H1 (cell line): ENCODE measurements at regions not wholly inside any gene's neighbourhood (a gene's known extent, or its start where the extent isn't known, plus 50 kb on each side); places are given as distances from the start of the nearest gene placed in this dataset.
"Not testable (repeated sequence)": the region's sequence is repeated elsewhere in the genome, so short reads cannot be mapped to it uniquely, and the experiment has no call there.

Experiments used
- CTCF ChIA-PET: fragments of 300-600 bp; sonication (Branson Sonifier 250); formaldehyde crosslinking; loops from one replicate; lab custom pipeline; 2021; ENCODE audit not compliant: partially characterized antibody; lab: Charles Lee
- POLR2A ChIA-PET: fragments of 300-600 bp; sonication (Branson Sonifier 250); formaldehyde crosslinking; loops from one replicate; lab custom pipeline; 2021; ENCODE audit warnings: inconsistent platforms; ENCODE audit not compliant: partially characterized antibody; lab: Charles Lee
- DNase-seq, 2 experiments: peaks; one replicate each; pipeline versions ENCODE4 v3.0.0 to v3.0.0-alpha.2; 2010 to 2022; ENCODE audit warnings: low spot score in 2 of 2, low read depth in 1 of 2, mixed read lengths in 1 of 2
- FAIRE-seq: peaks from 2 replicates; lab custom pipeline; 2011; peaks lifted over from hg19 to GRCh38; lab: Jason Lieb, UNC
- H2AFZ ChIP-seq: 2 replicates; pipeline ENCODE4 v1.8.1; 2012; ENCODE audit warnings: low read length, inconsistent platforms
- H2AK5ac ChIP-seq: 2 replicates; pipeline ENCODE4 v1.6.1; 2013; ENCODE audit warnings: low read depth, low read length
- H2BK120ac ChIP-seq: replicated peaks from 2 replicates; pipeline ENCODE3; 2013; ENCODE audit warnings: low read depth, low read length, inconsistent platforms
- H2BK12ac ChIP-seq: 2 replicates; pipeline ENCODE4 v1.6.1; 2013; ENCODE audit warnings: low read depth, low read length
- H2BK15ac ChIP-seq: 2 replicates; pipeline ENCODE4 v1.6.1; 2013; ENCODE audit warnings: low read length
- H2BK20ac ChIP-seq: 2 replicates; pipeline ENCODE4 v1.6.1; 2013; ENCODE audit warnings: low read length
- H2BK5ac ChIP-seq: 2 replicates; pipeline ENCODE4 v1.6.1; 2013; ENCODE audit warnings: low read depth, low read length
- H3K14ac ChIP-seq: 2 replicates; pipeline ENCODE4 v1.6.1; 2013; ENCODE audit warnings: inconsistent platforms; ENCODE audit not compliant: insufficient read length
- H3K18ac ChIP-seq: 2 replicates; pipeline ENCODE4 v1.6.1; 2013; ENCODE audit warnings: low read length; ENCODE audit errors: extremely low read depth
- H3K23ac ChIP-seq: 2 replicates; pipeline ENCODE4 v1.6.1; 2013; ENCODE audit warnings: inconsistent platforms; ENCODE audit not compliant: insufficient read length
- H3K23me2 ChIP-seq: 2 replicates; pipeline ENCODE4 v1.6.1; 2013; ENCODE audit warnings: low read depth, low read length
- H3K27ac ChIP-seq: 2 replicates; pipeline ENCODE4 v1.6.1; 2011; ENCODE audit warnings: low read depth, low read length, inconsistent platforms
- H3K27me3 ChIP-seq, 4 experiments: replicated peaks in 1 of 4; 1 replicate in 1 of 4; 2 replicates in 3 of 4; pipeline versions ENCODE4 v1.6.1 to v1.8.1; 2011 to 2013; ENCODE audit warnings: low read length in 3 of 4, mild to moderate bottlenecking in 3 of 4, inconsistent platforms in 2 of 4, mixed read lengths in 2 of 4, moderate library complexity in 1 of 4; ENCODE audit not compliant: control insufficient read depth in 3 of 4, insufficient read depth in 3 of 4; ENCODE audit errors: extremely low read depth in 1 of 4
- H3K36me3 ChIP-seq, 4 experiments: 2 replicates each; pipeline versions ENCODE4 v1.6.1 to v1.8.1; 2011 to 2013; ENCODE audit warnings: mild to moderate bottlenecking in 4 of 4, low read length in 3 of 4, moderate library complexity in 2 of 4, control low read depth in 1 of 4, inconsistent platforms in 1 of 4; ENCODE audit not compliant: insufficient read depth in 4 of 4, control insufficient read depth in 2 of 4
- H3K4ac ChIP-seq: replicated peaks from 2 replicates; pipeline ENCODE3; 2013; ENCODE audit warnings: low read length, low read depth, mixed read lengths, inconsistent platforms; ENCODE audit not compliant: insufficient read length
- H3K4me1 ChIP-seq, 4 experiments: replicated peaks in 1 of 4; 1 replicate in 1 of 4; 2 replicates in 3 of 4; pipeline versions ENCODE4 v1.6.1 to v1.8.1; 2011 to 2013; ENCODE audit warnings: low read length in 3 of 4, inconsistent platforms in 2 of 4, mixed read lengths in 1 of 4; ENCODE audit not compliant: insufficient read depth in 4 of 4, control insufficient read depth in 3 of 4
- H3K4me2 ChIP-seq, 2 experiments: 2 replicates each; pipeline versions ENCODE4 v1.6.1 to v1.8.1; 2011 to 2013; ENCODE audit warnings: low read depth in 2 of 2, low read length in 2 of 2, control low read depth in 1 of 2, inconsistent platforms in 1 of 2, mild to moderate bottlenecking in 1 of 2; ENCODE audit not compliant: insufficient read depth in 1 of 2
- H3K4me3 ChIP-seq, 4 experiments: fragments of 200-600, 300-600 bp in 1 of 4; sonication (generic), shearing (Covaris generic), sonication (Bioruptor Twin) in 1 of 4; 2 replicates each; pipeline versions ENCODE4 v1.5.1 to v1.8.1; 2011 to 2016; ENCODE audit warnings: low read length in 4 of 4, low read depth in 3 of 4, control low read depth in 2 of 4, inconsistent platforms in 2 of 4, mild to moderate bottlenecking in 2 of 4, mixed read lengths in 1 of 4, moderate library complexity in 1 of 4; ENCODE audit not compliant: insufficient read depth in 2 of 4; ENCODE audit errors: extremely low read depth in 1 of 4
- H3K56ac ChIP-seq: replicated peaks from 2 replicates; pipeline ENCODE3; 2013; ENCODE audit warnings: low read depth, mild to moderate bottlenecking, mixed read lengths, low read length, inconsistent platforms; ENCODE audit not compliant: insufficient read length
- H3K79me1 ChIP-seq: 2 replicates; pipeline ENCODE4 v1.6.1; 2013; ENCODE audit warnings: low read depth, low read length, control low read depth
- H3K79me2 ChIP-seq, 2 experiments: 2 replicates each; pipeline versions ENCODE4 v1.6.1 to v1.8.1; 2012 to 2013; ENCODE audit warnings: low read length in 2 of 2, mild to moderate bottlenecking in 2 of 2, inconsistent platforms in 1 of 2; ENCODE audit not compliant: insufficient read depth in 2 of 2, control insufficient read depth in 1 of 2
- H3K9ac ChIP-seq, 4 experiments: replicated peaks in 1 of 4; 1 replicate in 1 of 4; 2 replicates in 3 of 4; pipeline versions ENCODE4 v1.6.1 to v1.8.1; 2011 to 2013; ENCODE audit warnings: low read depth in 3 of 4, low read length in 3 of 4, control low read depth in 2 of 4, mild to moderate bottlenecking in 2 of 4, moderate library complexity in 2 of 4, inconsistent platforms in 1 of 4; ENCODE audit errors: extremely low read depth in 1 of 4
- H3K9me3 ChIP-seq, 2 experiments: 2 replicates each; pipeline versions ENCODE4 v1.6.1 to v1.8.1; 2012 to 2013; ENCODE audit warnings: mild to moderate bottlenecking in 2 of 2, moderate library complexity in 2 of 2, control low read depth in 1 of 2, inconsistent platforms in 1 of 2, low read depth in 1 of 2, low read length in 1 of 2, mixed read lengths in 1 of 2; ENCODE audit not compliant: insufficient read depth in 2 of 2
- H4K20me1 ChIP-seq, 2 experiments: replicated peaks in 1 of 2; 2 replicates each; pipeline versions ENCODE3 to v1.8.1; 2011 to 2013; ENCODE audit warnings: inconsistent platforms in 2 of 2, low read length in 2 of 2, mild to moderate bottlenecking in 1 of 2; ENCODE audit not compliant: insufficient read depth in 2 of 2, control insufficient read depth in 1 of 2
- H4K5ac ChIP-seq: 2 replicates; pipeline ENCODE4 v1.6.1; 2013; ENCODE audit warnings: low read length, low read depth, mixed read lengths, inconsistent platforms; ENCODE audit not compliant: insufficient read length
- H4K8ac ChIP-seq: 2 replicates; pipeline ENCODE4 v1.8.0; 2013; ENCODE audit warnings: mild to moderate bottlenecking, moderate library complexity, low read length, inconsistent platforms; ENCODE audit not compliant: insufficient read depth; ENCODE audit errors: extremely low read depth
- H4K91ac ChIP-seq: replicated peaks from 2 replicates; pipeline ENCODE3; 2013; ENCODE audit warnings: low read length, mixed read lengths, inconsistent platforms; ENCODE audit not compliant: insufficient read length
- WGBS, 2 experiments: shearing (Covaris generic) in 1 of 2; methylation state at CpG; one replicate each; pipeline versions ENCODE4 v1.1.6 to v1.1.7; 2013 to 2015; ENCODE audit warnings: low lambda C conversion rate in 2 of 2, mixed read lengths in 2 of 2, inconsistent platforms in 1 of 2, low coverage in 1 of 2, missing lambda C conversion rate in 1 of 2; ENCODE audit not compliant: insufficient replicate concordance in 2 of 2, insufficient coverage in 1 of 2, insufficient read length in 1 of 2; ENCODE audit errors: extremely low coverage in 1 of 2, missing lambda C conversion rate in 1 of 2; 5-methylcytosine and 5-hydroxymethylcytosine counted together

DNA sequence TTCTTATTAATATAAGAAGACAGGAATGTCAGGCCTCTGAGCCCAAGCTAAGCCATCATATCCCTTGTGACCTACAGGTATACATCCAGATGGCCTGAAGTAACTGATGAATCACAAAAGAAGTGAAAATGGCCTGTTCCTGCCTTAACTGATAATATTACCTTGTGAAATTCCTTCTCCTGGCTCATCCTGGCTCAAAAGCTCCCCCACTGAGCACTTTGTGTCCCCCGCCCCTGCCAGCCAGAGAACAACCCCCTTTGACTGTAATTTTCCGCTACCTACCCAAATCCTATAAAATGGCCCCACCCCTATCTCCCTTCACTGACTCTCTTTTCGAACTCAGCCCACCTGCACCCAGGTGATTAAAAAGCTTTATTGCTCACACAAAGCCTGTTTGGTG is 274.4 kb downstream of the NUF2 start:
- FAIRE-seq, H2BK15ac ChIP-seq, H3K9ac ChIP-seq, H4K8ac ChIP-seq, H3K18ac ChIP-seq, H3K79me2 ChIP-seq, H3K23ac ChIP-seq, H3K27me3 ChIP-seq, H2BK12ac ChIP-seq, H2BK20ac ChIP-seq, H3K4me1 ChIP-seq, H4K91ac ChIP-seq, H3K79me1 ChIP-seq, H3K23me2 ChIP-seq, H3K4ac ChIP-seq, H2AFZ ChIP-seq, H3K36me3 ChIP-seq, H3K56ac ChIP-seq, H3K14ac ChIP-seq, H4K20me1 ChIP-seq, H4K5ac ChIP-seq, H2AK5ac ChIP-seq: not testable (repeated sequence)
- Histone ChIP-seq H3K27ac (0 out of 2 replicates have a peak overlapping the region, but pooled peaks have one; percentile 57), H2BK120ac (peak overlapping the region; percentile 38), H3K4me3 (peak overlapping the region in 1 of 4 experiments; percentile 40; a peak in 2 of 8 replicates), H3K4me2 (peak overlapping the region; percentile 28 to 40; a peak in 3 of 4 replicates), H3K9me3 (peaks cover 4 to 17% of the 10 kb centered on the region in 2 experiments; a peak in 3 of 4 replicates), H2BK5ac (peak overlapping the region; percentile 94; the same call in 1 of the 2 replicates)
- ChIA-PET POLR2A (interaction anchor here (0.7 to 1.3 kb wide), 4 partner anchors 11 to 33 kb away, joined by 3 to 6 read pairs (median 5); no protein-coding TSS in a partner anchor), CTCF (interaction anchor here (0.9 kb wide), 1 partner anchor 17 kb away, joined by 4 read pairs; no protein-coding TSS in a partner anchor)
- DNase-seq = peak in 1 of 2 experiments; percentile 50
- WGBS, 2 experiments = 28% methylated on average over 3 of the region's 3 CpGs; no CpG with 5 or more reads in 1 of the 2 experiments
